GM10266 (cell line): ENCODE measurements at regions not wholly inside any gene's neighbourhood (a gene's known extent, or its start where the extent isn't known, plus 50 kb on each side); places are given as distances from the start of the nearest gene placed in this dataset.

Experiments
- DNase-seq: peaks from one replicate; pipeline ENCODE4 v3.0.0; 2012; ENCODE audit errors: extremely low spot score
- TF ChIP-seq, protein P1 (sequence below): IDR thresholded peaks from 2 replicates; pipeline ENCODE4 v1.5.1; 2012; ENCODE audit warnings: mild to moderate bottlenecking, low read depth; ENCODE audit not compliant: control insufficient read depth, insufficient read depth; ENCODE audit errors: missing control alignments

DNA sequence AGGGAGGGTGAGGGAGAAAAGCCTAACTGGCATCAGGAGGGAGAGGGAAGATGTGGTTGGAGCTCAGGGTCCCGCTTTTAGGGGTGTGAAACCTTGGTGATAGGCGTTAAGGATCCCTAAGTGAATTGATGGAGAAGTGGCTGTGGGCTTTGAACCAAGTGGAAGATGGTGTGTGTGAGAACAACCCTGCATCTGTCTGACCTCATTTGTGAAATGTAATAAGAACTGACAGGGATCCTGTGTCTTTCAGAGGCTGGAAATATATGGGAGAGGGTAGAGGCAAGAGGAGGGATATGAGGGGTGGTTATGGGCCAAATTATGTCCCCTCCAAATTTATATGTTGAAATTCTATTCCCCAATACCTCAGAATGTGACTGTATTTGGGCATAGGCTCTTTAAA, 63.8 kb upstream of the NRXN3 start:
- TF ChIP-seq, protein P1, sequence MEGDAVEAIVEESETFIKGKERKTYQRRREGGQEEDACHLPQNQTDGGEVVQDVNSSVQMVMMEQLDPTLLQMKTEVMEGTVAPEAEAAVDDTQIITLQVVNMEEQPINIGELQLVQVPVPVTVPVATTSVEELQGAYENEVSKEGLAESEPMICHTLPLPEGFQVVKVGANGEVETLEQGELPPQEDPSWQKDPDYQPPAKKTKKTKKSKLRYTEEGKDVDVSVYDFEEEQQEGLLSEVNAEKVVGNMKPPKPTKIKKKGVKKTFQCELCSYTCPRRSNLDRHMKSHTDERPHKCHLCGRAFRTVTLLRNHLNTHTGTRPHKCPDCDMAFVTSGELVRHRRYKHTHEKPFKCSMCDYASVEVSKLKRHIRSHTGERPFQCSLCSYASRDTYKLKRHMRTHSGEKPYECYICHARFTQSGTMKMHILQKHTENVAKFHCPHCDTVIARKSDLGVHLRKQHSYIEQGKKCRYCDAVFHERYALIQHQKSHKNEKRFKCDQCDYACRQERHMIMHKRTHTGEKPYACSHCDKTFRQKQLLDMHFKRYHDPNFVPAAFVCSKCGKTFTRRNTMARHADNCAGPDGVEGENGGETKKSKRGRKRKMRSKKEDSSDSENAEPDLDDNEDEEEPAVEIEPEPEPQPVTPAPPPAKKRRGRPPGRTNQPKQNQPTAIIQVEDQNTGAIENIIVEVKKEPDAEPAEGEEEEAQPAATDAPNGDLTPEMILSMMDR = no peak
- no peak for DNase-seq

DNA sequence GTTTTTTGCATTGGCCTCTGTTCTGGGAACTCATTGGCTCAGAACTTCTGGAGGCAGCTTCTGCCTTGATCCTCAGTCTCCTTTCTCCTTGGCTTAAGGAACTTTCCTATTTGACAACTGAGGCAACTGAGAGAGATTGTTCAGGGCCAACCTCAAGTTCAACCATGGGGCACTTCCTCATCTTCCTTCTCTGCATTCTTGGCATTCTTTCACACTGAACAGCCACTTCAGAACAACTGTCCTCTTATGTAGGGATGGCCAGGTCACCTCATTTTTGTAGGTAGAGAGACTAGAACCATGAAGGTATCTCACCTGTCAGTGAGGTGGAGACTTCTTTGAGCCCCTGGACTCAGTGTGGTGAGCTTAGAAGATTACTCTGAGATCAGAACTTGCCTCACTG, 63.0 kb upstream of the NRXN3 start:
- TF ChIP-seq, protein P1 = no peak

DNA sequence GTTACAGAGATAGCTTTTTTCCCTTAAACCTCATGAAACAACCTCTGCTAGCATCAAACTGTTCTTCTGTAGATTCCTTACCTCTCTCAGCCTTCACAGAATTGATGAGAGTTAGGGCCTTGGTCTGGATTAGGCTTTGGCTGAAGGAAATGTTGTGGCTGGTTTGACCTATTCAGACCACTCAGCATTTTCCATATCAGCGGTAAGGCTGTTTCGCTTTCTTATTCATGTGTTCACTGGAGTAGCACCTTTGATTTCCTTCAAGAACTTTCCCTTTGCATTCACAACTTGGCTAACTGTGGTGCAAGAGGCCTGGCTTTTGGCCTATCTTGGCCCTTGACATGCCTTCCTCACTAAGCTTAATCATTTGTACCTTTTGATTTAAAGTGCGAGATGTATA, 50.7 kb upstream of the NRXN3 start:
- TF ChIP-seq, protein P1 = no peak
- no peak for DNase-seq

More for the DNA sequence above, 63.0 kb upstream of the NRXN3 start:
- no peak for DNase-seq
